PFSK-1 (cell line): ENCODE measurements at regions not wholly inside any gene's neighbourhood (a gene's known extent, or its start where the extent isn't known, plus 50 kb on each side); places are given as distances from the start of the nearest gene placed in this dataset.

Source experiments
- FOXP2 ChIP-seq: optimal IDR thresholded peaks from 2 replicates; pipeline ENCODE3; 2011; ENCODE audit warnings: borderline replicate concordance, control low read depth, inconsistent platforms; ENCODE audit not compliant: insufficient read depth; ENCODE audit errors: extremely low read length, extremely low read depth
- POLR2AphosphoS5 ChIP-seq: IDR thresholded peaks from 2 replicates; pipeline ENCODE4 v1.6.1; 2012; ENCODE audit warnings: low read depth, mild to moderate bottlenecking, control low read depth, low read length, moderate library complexity
- REST ChIP-seq, 2 experiments: IDR thresholded peaks; 2 replicates each; pipeline versions ENCODE4 v1.6.1 to v1.8.0; 2011 to 2012; ENCODE audit warnings: low read depth in 2 of 2, low read length in 2 of 2, control low read depth in 1 of 2, inconsistent platforms in 1 of 2, mild to moderate bottlenecking in 1 of 2, moderate library complexity in 1 of 2; ENCODE audit not compliant: insufficient read depth in 1 of 2
- SIN3A ChIP-seq: IDR thresholded peaks from 2 replicates; pipeline ENCODE4 v1.6.1; 2012; ENCODE audit warnings: mild to moderate bottlenecking, low read length, moderate library complexity, borderline replicate concordance; ENCODE audit not compliant: insufficient read depth
- TAF1 ChIP-seq: IDR thresholded peaks from 2 replicates; pipeline ENCODE4 v1.6.1; 2012; ENCODE audit warnings: low read length, control low read depth, borderline replicate concordance; ENCODE audit not compliant: insufficient read depth

- no peak for TF ChIP-seq POLR2AphosphoS5
- no peak for TF ChIP-seq REST (IDR thresholded peaks at IDR 0.05; ENCODE audit: insufficient read depth in 1 of 2, low read depth in 2 of 2, low read length in 2 of 2)
- no peak for TF ChIP-seq FOXP2
- no peak for TF ChIP-seq TAF1
- no peak for TF ChIP-seq SIN3A
These were observed 205.7 kb downstream of the GAS1 start for GRCh38 chr9:86741311-86742208.

GRCh38 chr9:86735772-86736458, 211.4 kb downstream of the GAS1 start:
- TF ChIP-seq FOXP2 (no peak), POLR2AphosphoS5 (no peak), SIN3A (no peak), REST (IDR thresholded peaks at IDR 0.05; ENCODE audit: insufficient read depth in 1 of 2, low read depth in 2 of 2, low read length in 2 of 2) (no peak), TAF1 (no peak)

- TF ChIP-seq FOXP2 = no peak
- no peak for TF ChIP-seq TAF1
- no peak for TF ChIP-seq SIN3A
- TF ChIP-seq POLR2AphosphoS5 = no peak
- no peak for TF ChIP-seq REST (IDR thresholded peaks at IDR 0.05; ENCODE audit: insufficient read depth in 1 of 2, low read depth in 2 of 2, low read length in 2 of 2)
These were observed 212.5 kb downstream of the GAS1 start for GRCh38 chr9:86734771-86735170.

- no peak for TF ChIP-seq FOXP2
- no peak for TF ChIP-seq POLR2AphosphoS5
- TF ChIP-seq TAF1 = no peak
- no peak for TF ChIP-seq REST (IDR thresholded peaks at IDR 0.05; ENCODE audit: insufficient read depth in 1 of 2, low read depth in 2 of 2, low read length in 2 of 2)
- no peak for TF ChIP-seq SIN3A
These were observed 213.4 kb downstream of the GAS1 start for GRCh38 chr9:86733929-86734328.
